Left ventricle myocardium inferior (tissue), 1 donor: ENCODE measurements at regions not wholly inside any gene's neighbourhood (a gene's known extent, or its start where the extent isn't known, plus 50 kb on each side); places are given as distances from the start of the nearest gene placed in this dataset.

Source experiments
- DNase-seq: peaks from one replicate; pipeline ENCODE4 v3.0.0-alpha.2; 2020
- H3K27ac ChIP-seq: fragments of 200-600 bp; replicated peaks from 2 replicates; pipeline ENCODE4 v1.8.0; 2021
- H3K27me3 ChIP-seq: fragments of 200-600 bp; 2 replicates; pipeline ENCODE4 v1.8.0; 2021; ENCODE audit warnings: low read depth
- H3K36me3 ChIP-seq: fragments of 200-600 bp; 2 replicates; pipeline ENCODE4 v1.8.0; 2021
- H3K4me1 ChIP-seq: fragments of 200-600 bp; 2 replicates; pipeline ENCODE4 v1.8.0; 2021
- H3K4me3 ChIP-seq: fragments of 200-600 bp; 2 replicates; pipeline ENCODE4 v1.8.0; 2021; ENCODE audit warnings: mild to moderate bottlenecking, moderate library complexity
- H3K9me3 ChIP-seq: fragments of 200-600 bp; replicated peaks from 2 replicates; pipeline ENCODE4 v1.8.0; 2021
- intact Hi-C: fragments of 100-400 bp; cut with micrococcal nuclease; formaldehyde crosslinking; loops from one replicate; pipeline ENCODE4 v1.11.0; 2022
- TF ChIP-seq, protein P1 (sequence below): fragments of 200-600 bp; IDR thresholded peaks from 2 replicates; pipeline ENCODE4 v1.8.0; 2021; ENCODE audit warnings: antibody characterized with exemption, mild to moderate bottlenecking, borderline replicate concordance
- donor health status: DM: no; HTN: yes; CAD: no; lungs with severe emphysema.

DNA sequence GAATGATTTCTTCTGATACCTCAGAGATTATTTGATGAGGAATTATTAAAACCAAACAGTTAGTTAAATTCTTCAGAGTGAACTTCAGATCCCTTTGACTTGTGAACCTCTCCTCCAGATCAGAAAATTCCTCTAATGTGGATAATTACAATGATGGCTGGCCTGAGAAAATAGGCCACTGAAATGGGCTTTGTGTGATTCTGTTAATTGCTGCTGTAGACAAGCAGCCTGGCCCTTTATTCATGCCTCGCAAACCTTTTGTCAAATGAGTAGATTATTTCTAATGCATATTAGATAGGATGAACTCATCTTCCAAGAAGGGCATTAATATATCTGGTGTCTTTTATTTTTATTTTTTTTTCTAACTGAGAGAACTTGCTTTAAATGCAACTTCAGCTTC, 855.2 kb downstream of the TLE4 start:
- intact Hi-C loops = no loop called here

DNA sequence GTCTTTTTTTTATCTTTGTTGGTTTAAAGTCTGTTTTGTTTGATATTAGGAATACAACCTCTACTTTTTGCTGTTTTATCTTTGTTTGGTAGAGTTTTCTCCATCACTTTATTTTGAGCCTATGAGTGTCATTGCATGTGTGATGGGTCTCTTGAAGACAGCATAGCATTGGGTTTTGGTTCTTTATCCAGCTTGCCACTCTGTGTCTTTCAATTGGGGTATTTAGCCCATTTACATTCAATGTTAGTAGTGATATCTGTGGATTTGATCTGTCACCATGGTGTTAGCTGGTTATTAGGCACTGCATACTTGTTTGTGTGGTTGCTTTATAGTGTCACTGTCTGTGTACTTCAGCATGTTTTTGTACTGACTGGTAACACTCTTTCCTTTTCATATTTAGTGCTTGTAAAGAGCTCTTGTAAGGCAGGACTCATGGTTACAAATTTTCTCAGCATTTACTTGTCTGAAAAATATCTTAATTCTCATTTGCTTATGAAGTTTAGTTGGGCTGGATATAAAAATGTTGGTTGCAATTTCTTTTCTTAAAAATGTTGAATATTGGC, 845.5 kb downstream of the TLE4 start:
- H3K36me3 ChIP-seq = no peaks in the 10 kb centered on the region
- no peaks in the 10 kb centered on the region for H3K27me3 ChIP-seq
- no peak for DNase-seq
- TF ChIP-seq, protein P1, sequence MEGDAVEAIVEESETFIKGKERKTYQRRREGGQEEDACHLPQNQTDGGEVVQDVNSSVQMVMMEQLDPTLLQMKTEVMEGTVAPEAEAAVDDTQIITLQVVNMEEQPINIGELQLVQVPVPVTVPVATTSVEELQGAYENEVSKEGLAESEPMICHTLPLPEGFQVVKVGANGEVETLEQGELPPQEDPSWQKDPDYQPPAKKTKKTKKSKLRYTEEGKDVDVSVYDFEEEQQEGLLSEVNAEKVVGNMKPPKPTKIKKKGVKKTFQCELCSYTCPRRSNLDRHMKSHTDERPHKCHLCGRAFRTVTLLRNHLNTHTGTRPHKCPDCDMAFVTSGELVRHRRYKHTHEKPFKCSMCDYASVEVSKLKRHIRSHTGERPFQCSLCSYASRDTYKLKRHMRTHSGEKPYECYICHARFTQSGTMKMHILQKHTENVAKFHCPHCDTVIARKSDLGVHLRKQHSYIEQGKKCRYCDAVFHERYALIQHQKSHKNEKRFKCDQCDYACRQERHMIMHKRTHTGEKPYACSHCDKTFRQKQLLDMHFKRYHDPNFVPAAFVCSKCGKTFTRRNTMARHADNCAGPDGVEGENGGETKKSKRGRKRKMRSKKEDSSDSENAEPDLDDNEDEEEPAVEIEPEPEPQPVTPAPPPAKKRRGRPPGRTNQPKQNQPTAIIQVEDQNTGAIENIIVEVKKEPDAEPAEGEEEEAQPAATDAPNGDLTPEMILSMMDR = no peak
- H3K27ac ChIP-seq = no peak overlapping the region
- H3K9me3 ChIP-seq = peaks cover 75% of the 10 kb centered on the region
- H3K4me3 ChIP-seq = no peak overlapping the region
- intact Hi-C loops = no loop called here
- H3K4me1 ChIP-seq = no peaks in the 10 kb centered on the region

More for the DNA sequence above, 855.2 kb downstream of the TLE4 start:
- Histone ChIP-seq H3K9me3 (peaks cover 16% of the 10 kb centered on the region), H3K4me1 (no peaks in the 10 kb centered on the region), H3K27me3 (no peaks in the 10 kb centered on the region), H3K36me3 (no peaks in the 10 kb centered on the region), H3K27ac (no peak overlapping the region), H3K4me3 (no peak overlapping the region)
- TF ChIP-seq, protein P1 = no peak
- no peak for DNase-seq

DNA sequence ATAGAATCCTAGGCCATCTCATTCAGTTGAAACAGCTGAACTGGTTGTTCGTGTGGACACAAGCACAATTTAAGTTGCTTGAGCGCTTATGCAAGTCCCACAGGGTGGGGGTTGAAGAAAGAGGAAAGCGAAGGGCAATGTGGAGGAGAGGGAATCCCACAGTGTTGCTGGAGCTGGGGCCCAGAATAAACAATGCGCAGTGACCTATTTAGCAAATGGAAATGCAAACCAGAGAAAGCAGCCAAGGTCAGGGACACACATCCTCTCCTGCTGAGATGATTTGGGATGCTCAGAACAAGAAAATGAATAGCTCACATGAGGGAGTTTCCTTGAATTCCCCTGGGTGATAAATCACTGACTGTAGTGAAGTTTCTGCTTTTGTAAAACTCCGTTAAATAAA, 838.3 kb downstream of the TLE4 start:
- H3K9me3 ChIP-seq = peaks cover 14% of the 10 kb centered on the region
- H3K36me3 ChIP-seq = no peaks in the 10 kb centered on the region
- no peaks in the 10 kb centered on the region for H3K4me1 ChIP-seq
- no peak for DNase-seq
- no peaks in the 10 kb centered on the region for H3K27me3 ChIP-seq
- intact Hi-C loops = no loop called here
- no peak overlapping the region for H3K27ac ChIP-seq
- TF ChIP-seq, protein P1 = no peak
- no peak overlapping the region for H3K4me3 ChIP-seq

DNA sequence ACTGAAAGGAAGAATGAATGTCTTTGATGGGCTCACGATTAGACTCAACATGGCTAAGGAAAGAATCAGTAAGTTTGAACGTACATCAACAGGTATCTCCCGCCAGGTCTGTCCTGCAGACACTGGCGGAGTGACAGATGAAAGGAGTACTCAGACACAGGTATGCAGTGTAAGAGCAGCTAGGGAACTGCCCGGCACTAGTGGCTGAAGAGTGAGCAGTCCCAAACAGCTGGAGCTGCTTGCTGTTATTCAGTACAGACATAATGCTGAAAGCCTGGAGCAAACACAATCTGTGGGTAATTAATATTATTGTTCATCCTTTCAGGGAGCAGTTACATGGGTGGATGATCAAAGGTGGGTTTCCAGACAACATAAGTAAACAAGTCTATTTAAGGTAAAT, 835.5 kb downstream of the TLE4 start:
- H3K36me3 ChIP-seq = no peaks in the 10 kb centered on the region
- H3K4me3 ChIP-seq = no peak overlapping the region
- DNase-seq = no peak
- TF ChIP-seq, protein P1 = no peak
- intact Hi-C loops = no loop called here
- no peaks in the 10 kb centered on the region for H3K4me1 ChIP-seq
- H3K27me3 ChIP-seq = no peaks in the 10 kb centered on the region
- H3K9me3 ChIP-seq = no peaks in the 10 kb centered on the region
- no peak overlapping the region for H3K27ac ChIP-seq

DNA sequence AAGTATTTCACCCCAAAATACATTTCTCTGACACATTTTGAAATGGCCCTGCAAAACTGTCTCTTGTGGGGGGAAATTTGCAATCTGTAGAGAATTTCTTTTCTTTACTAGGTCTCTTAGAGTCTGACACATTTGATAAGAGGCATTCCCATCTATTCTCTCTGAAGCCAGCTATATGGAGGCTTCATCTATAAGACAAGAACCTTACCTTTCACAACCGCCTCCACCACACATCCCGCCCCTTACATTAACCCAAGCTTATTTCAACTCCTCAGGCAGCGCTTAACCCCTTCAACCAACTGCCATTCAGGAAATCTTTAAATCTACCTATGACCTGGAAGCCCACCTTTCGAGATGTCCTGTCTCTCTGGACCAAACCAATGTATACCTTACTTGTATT, 829.5 kb downstream of the TLE4 start:
- Histone ChIP-seq H3K27me3 (no peaks in the 10 kb centered on the region), H3K4me1 (no peaks in the 10 kb centered on the region), H3K36me3 (no peaks in the 10 kb centered on the region), H3K27ac (no peak overlapping the region), H3K4me3 (no peak overlapping the region), H3K9me3 (peaks cover 12% of the 10 kb centered on the region)
- TF ChIP-seq, protein P1 = no peak
- DNase-seq = no peak
- intact Hi-C loops = no loop called here
